NCI-H1930 (cell line): ENCODE measurements at regions not wholly inside any gene's neighbourhood (a gene's known extent, or its start where the extent isn't known, plus 50 kb on each side); places are given as distances from the start of the nearest gene placed in this dataset.

Experiments
- DNase-seq, 2 experiments: peaks; one replicate each; lab custom pipeline; 2025; lab: John Stamatoyannopoulos, UW

- no peak for DNase-seq
Measured at GRCh38 chr4:23245203-23245832, 552.6 kb downstream of the GBA3 start.

- DNase-seq, result no peak
Measured at GRCh38 chr4:23242962-23243361, 550.2 kb downstream of the GBA3 start.

- DNase-seq, result no peak
Measured at GRCh38 chr4:23241408-23241807, 548.7 kb downstream of the GBA3 start.

GRCh38 chr4:23238848-23239247 is 546.1 kb downstream of the GBA3 start:
- DNase-seq, result no peak

- DNase-seq, result no peak
Measured at GRCh38 chr4:23237771-23238170, 545.0 kb downstream of the GBA3 start.

GRCh38 chr4:23235628-23236390 is 543.1 kb downstream of the GBA3 start:
- DNase-seq, result no peak

- DNase-seq, result no peak
Measured at GRCh38 chr4:23234716-23235115, 542.0 kb downstream of the GBA3 start.

GRCh38 chr4:23234018-23234417 is 541.3 kb downstream of the GBA3 start:
- no peak for DNase-seq

- no peak for DNase-seq
Measured at GRCh38 chr4:23233596-23233995, 540.9 kb downstream of the GBA3 start.

GRCh38 chr4:23232987-23233386 is 540.2 kb downstream of the GBA3 start:
- DNase-seq, result no peak

- no peak for DNase-seq
Measured at GRCh38 chr4:23225564-23225963, 532.8 kb downstream of the GBA3 start.

GRCh38 chr4:23224684-23225420 is 532.1 kb downstream of the GBA3 start:
- no peak for DNase-seq

- DNase-seq, result no peak
Measured at GRCh38 chr4:23220911-23221310, 528.2 kb downstream of the GBA3 start.

GRCh38 chr4:23219779-23220408 is 527.2 kb downstream of the GBA3 start:
- no peak for DNase-seq

GRCh38 chr4:23213198-23213597 is 520.5 kb downstream of the GBA3 start:
- DNase-seq, result no peak

GRCh38 chr4:23212558-23212957 is 519.8 kb downstream of the GBA3 start:
- no peak for DNase-seq

GRCh38 chr4:23207059-23207458 is 514.3 kb downstream of the GBA3 start:
- DNase-seq, result no peak

- no peak for DNase-seq
Measured at GRCh38 chr4:23202712-23203247, 510.0 kb downstream of the GBA3 start.

- DNase-seq, result no peak
Measured at GRCh38 chr4:23194751-23195150, 502.0 kb downstream of the GBA3 start.

GRCh38 chr4:23174179-23174578 is 481.4 kb downstream of the GBA3 start:
- no peak for DNase-seq

GRCh38 chr4:23171976-23172375 is 479.2 kb downstream of the GBA3 start:
- no peak for DNase-seq

GRCh38 chr4:23169608-23170311 is 477.0 kb downstream of the GBA3 start:
- DNase-seq, result peak in 1 of 2 experiments; percentile 3
